ENCODE measurements at regions not wholly inside any gene's neighbourhood (a gene's known extent, or its start where the extent isn't known, plus 50 kb on each side); places are given as distances from the start of the nearest gene placed in this dataset.

- no peak overlapping the region for H3K4me3 ChIP-seq
- DNase-seq = no peak
- no peaks in the 10 kb centered on the region for H3K27me3 ChIP-seq
- H3K9me3 ChIP-seq = peaks cover 2% of the 10 kb centered on the region; the same call in 1 of the 2 replicates
- no peaks in the 10 kb centered on the region for H3K36me3 ChIP-seq
Observed at GRCh38 chr13:85638265-85638664, 161.0 kb downstream of the SLITRK6 start.

- Histone ChIP-seq H3K4me3 (no peak overlapping the region), H3K36me3 (no peaks in the 10 kb centered on the region), H3K9me3 (no peaks in the 10 kb centered on the region), H3K27me3 (no peaks in the 10 kb centered on the region)
- DNase-seq = no peak
Observed at GRCh38 chr13:85632526-85633195, 166.6 kb downstream of the SLITRK6 start.

- no peak overlapping the region for H3K4me3 ChIP-seq
- H3K9me3 ChIP-seq = no peaks in the 10 kb centered on the region
- no peaks in the 10 kb centered on the region for H3K27me3 ChIP-seq
- no peaks in the 10 kb centered on the region for H3K36me3 ChIP-seq
- no peak for DNase-seq
Observed at GRCh38 chr13:85631801-85632200, 167.4 kb downstream of the SLITRK6 start.

- H3K36me3 ChIP-seq = no peaks in the 10 kb centered on the region
- no peaks in the 10 kb centered on the region for H3K9me3 ChIP-seq
- DNase-seq = no peak
- no peak overlapping the region for H3K4me3 ChIP-seq
- H3K27me3 ChIP-seq = no peaks in the 10 kb centered on the region
Observed at GRCh38 chr13:85626603-85627002, 172.6 kb downstream of the SLITRK6 start.

GRCh38 chr13:85619321-85619720 lies 179.9 kb downstream of the SLITRK6 start:
- Histone ChIP-seq H3K9me3 (0 out of 2 replicates have a peak, but pooled peaks cover 2% of the 10 kb centered on the region), H3K4me3 (no peak overlapping the region), H3K27me3 (no peaks in the 10 kb centered on the region), H3K36me3 (no peaks in the 10 kb centered on the region)
- DNase-seq = no peak

- Histone ChIP-seq H3K4me3 (no peak overlapping the region), H3K9me3 (0 out of 2 replicates have a peak, but pooled peaks cover 2% of the 10 kb centered on the region), H3K27me3 (no peaks in the 10 kb centered on the region), H3K36me3 (no peaks in the 10 kb centered on the region)
- DNase-seq = no peak
Observed at GRCh38 chr13:85618521-85618920, 180.7 kb downstream of the SLITRK6 start.

GRCh38 chr13:85616275-85616674 lies 182.9 kb downstream of the SLITRK6 start:
- DNase-seq = no peak
- Histone ChIP-seq H3K36me3 (no peaks in the 10 kb centered on the region), H3K9me3 (0 out of 2 replicates have a peak, but pooled peaks cover 2% of the 10 kb centered on the region), H3K27me3 (no peaks in the 10 kb centered on the region), H3K4me3 (no peak overlapping the region)

GRCh38 chr13:85615031-85615430 lies 184.2 kb downstream of the SLITRK6 start:
- H3K4me3 ChIP-seq = no peak overlapping the region
- no peaks in the 10 kb centered on the region for H3K36me3 ChIP-seq
- H3K27me3 ChIP-seq = no peaks in the 10 kb centered on the region
- no peak for DNase-seq
- H3K9me3 ChIP-seq = 0 out of 2 replicates have a peak, but pooled peaks cover 2% of the 10 kb centered on the region

- no peak overlapping the region for H3K4me3 ChIP-seq
- H3K36me3 ChIP-seq = no peaks in the 10 kb centered on the region
- DNase-seq = no peak
- no peaks in the 10 kb centered on the region for H3K27me3 ChIP-seq
- H3K9me3 ChIP-seq = no peaks in the 10 kb centered on the region
Observed at GRCh38 chr13:85610024-85610423, 189.2 kb downstream of the SLITRK6 start.

GRCh38 chr13:85608255-85608829 lies 190.9 kb downstream of the SLITRK6 start:
- DNase-seq = no peak
- Histone ChIP-seq H3K36me3 (no peaks in the 10 kb centered on the region), H3K4me3 (no peak overlapping the region), H3K9me3 (no peaks in the 10 kb centered on the region), H3K27me3 (no peaks in the 10 kb centered on the region)

GRCh38 chr13:85603735-85604134 lies 195.5 kb downstream of the SLITRK6 start:
- DNase-seq = no peak
- H3K4me3 ChIP-seq = no peak overlapping the region
- H3K36me3 ChIP-seq = no peaks in the 10 kb centered on the region
- H3K9me3 ChIP-seq = no peaks in the 10 kb centered on the region
- no peaks in the 10 kb centered on the region for H3K27me3 ChIP-seq

GRCh38 chr13:85601526-85601925 lies 197.7 kb downstream of the SLITRK6 start:
- Histone ChIP-seq H3K9me3 (no peaks in the 10 kb centered on the region), H3K27me3 (no peaks in the 10 kb centered on the region), H3K4me3 (no peak overlapping the region), H3K36me3 (no peaks in the 10 kb centered on the region)
- no peak for DNase-seq

- DNase-seq = no peak
- no peaks in the 10 kb centered on the region for H3K9me3 ChIP-seq
- H3K27me3 ChIP-seq = no peaks in the 10 kb centered on the region
- H3K36me3 ChIP-seq = no peaks in the 10 kb centered on the region
- H3K4me3 ChIP-seq = no peak overlapping the region
Observed at GRCh38 chr13:85597790-85598500, 201.3 kb downstream of the SLITRK6 start.

GRCh38 chr13:85592211-85592610 lies 207.0 kb downstream of the SLITRK6 start:
- DNase-seq = no peak
- H3K36me3 ChIP-seq = no peaks in the 10 kb centered on the region

GRCh38 chr13:85590231-85590931 lies 208.8 kb downstream of the SLITRK6 start:
- Histone ChIP-seq H3K9me3 (peaks cover 3% of the 10 kb centered on the region; the same call in 1 of the 2 replicates), H3K36me3 (no peaks in the 10 kb centered on the region), H3K4me3 (no peak overlapping the region), H3K27me3 (no peaks in the 10 kb centered on the region)
- no peak for DNase-seq

More at GRCh38 chr13:85592211-85592610, 207.0 kb downstream of the SLITRK6 start:
- H3K27me3 ChIP-seq = no peaks in the 10 kb centered on the region
- no peaks in the 10 kb centered on the region for H3K9me3 ChIP-seq
- H3K4me3 ChIP-seq = no peak overlapping the region

GRCh38 chr13:85589021-85589420 lies 210.2 kb downstream of the SLITRK6 start:
- Histone ChIP-seq H3K27me3 (no peaks in the 10 kb centered on the region), H3K9me3 (peaks cover 8% of the 10 kb centered on the region)

GRCh38 chr13:85588359-85588758 lies 210.9 kb downstream of the SLITRK6 start:
- H3K4me3 ChIP-seq = no peak overlapping the region
- H3K9me3 ChIP-seq = peaks cover 8% of the 10 kb centered on the region
- DNase-seq = no peak
- no peaks in the 10 kb centered on the region for H3K27me3 ChIP-seq
- H3K36me3 ChIP-seq = no peaks in the 10 kb centered on the region

More at GRCh38 chr13:85589021-85589420, 210.2 kb downstream of the SLITRK6 start:
- no peaks in the 10 kb centered on the region for H3K36me3 ChIP-seq
- no peak for DNase-seq
- no peak overlapping the region for H3K4me3 ChIP-seq
